AML-193 (cell line): ENCODE measurements at regions not wholly inside any gene's neighbourhood (a gene's known extent, or its start where the extent isn't known, plus 50 kb on each side); places are given as distances from the start of the nearest gene placed in this dataset.

ENCODE experiments used
- DNase-seq, 2 experiments: peaks; one replicate each; lab custom pipeline; 2025; lab: John Stamatoyannopoulos, UW

GRCh38 chr10:10462151-10462941 is 555.3 kb upstream of the CELF2 start:
- DNase-seq, result no peak

- DNase-seq, result no peak
These were observed 545.9 kb upstream of the CELF2 start for GRCh38 chr10:10471758-10472157.

- no peak for DNase-seq
These were observed 541.9 kb upstream of the CELF2 start for GRCh38 chr10:10475812-10476211.

- DNase-seq, result no peak
These were observed 539.8 kb upstream of the CELF2 start for GRCh38 chr10:10477844-10478243.

GRCh38 chr10:10479465-10479864 is 538.2 kb upstream of the CELF2 start:
- no peak for DNase-seq

- no peak for DNase-seq
These were observed 535.1 kb upstream of the CELF2 start for GRCh38 chr10:10482613-10483012.

- no peak for DNase-seq
These were observed 528.6 kb upstream of the CELF2 start for GRCh38 chr10:10489076-10489475.

GRCh38 chr10:10489805-10490571 is 527.7 kb upstream of the CELF2 start:
- DNase-seq, result no peak

- DNase-seq, result no peak
These were observed 527.1 kb upstream of the CELF2 start for GRCh38 chr10:10490581-10490980.

- DNase-seq, result no peak
These were observed 525.3 kb upstream of the CELF2 start for GRCh38 chr10:10492420-10492819.

- DNase-seq, result no peak
These were observed 523.8 kb upstream of the CELF2 start for GRCh38 chr10:10493833-10494232.

- DNase-seq, result no peak
These were observed 520.4 kb upstream of the CELF2 start for GRCh38 chr10:10497245-10497644.

GRCh38 chr10:10498781-10499180 is 518.9 kb upstream of the CELF2 start:
- DNase-seq, result no peak

- no peak for DNase-seq
These were observed 517.8 kb upstream of the CELF2 start for GRCh38 chr10:10499839-10500238.

- DNase-seq, result no peak
These were observed 516.7 kb upstream of the CELF2 start for GRCh38 chr10:10500937-10501336.

GRCh38 chr10:10503772-10504171 is 513.9 kb upstream of the CELF2 start:
- no peak for DNase-seq

GRCh38 chr10:10508211-10508610 is 509.5 kb upstream of the CELF2 start:
- DNase-seq, result no peak

- DNase-seq, result no peak
These were observed 507.5 kb upstream of the CELF2 start for GRCh38 chr10:10510179-10510578.

- no peak for DNase-seq
These were observed 504.6 kb upstream of the CELF2 start for GRCh38 chr10:10513067-10513466.

GRCh38 chr10:10513898-10514297 is 503.8 kb upstream of the CELF2 start:
- DNase-seq, result no peak

- DNase-seq, result no peak
These were observed 502.9 kb upstream of the CELF2 start for GRCh38 chr10:10514797-10515196.

- DNase-seq, result no peak
These were observed 502.0 kb upstream of the CELF2 start for GRCh38 chr10:10515479-10516204.
